Muscle layer of duodenum (tissue), 2 donors: ENCODE measurements at regions not wholly inside any gene's neighbourhood (a gene's known extent, or its start where the extent isn't known, plus 50 kb on each side); places are given as distances from the start of the nearest gene placed in this dataset.

Experiments used
- H3K27ac ChIP-seq: one replicate; pipeline ENCODE4 v1.7.0; 2013; ENCODE audit warnings: mild to moderate bottlenecking, low read length
- H3K27me3 ChIP-seq: one replicate; pipeline ENCODE4 v1.7.0; 2013; ENCODE audit warnings: low read depth, mild to moderate bottlenecking, control low read depth, low read length
- H3K36me3 ChIP-seq, 2 donors: one replicate each; pipeline ENCODE4 v1.7.0; 2013; ENCODE audit warnings: low read length in 2 of 2, control low read depth in 1 of 2, mild to moderate bottlenecking in 1 of 2; ENCODE audit not compliant: insufficient read depth in 2 of 2, control insufficient read depth in 1 of 2
- H3K4me1 ChIP-seq, 2 donors: one replicate each; pipeline ENCODE4 v1.7.0; 2013; ENCODE audit warnings: low read length in 2 of 2, mild to moderate bottlenecking in 2 of 2, control low read depth in 1 of 2, moderate library complexity in 1 of 2; ENCODE audit not compliant: insufficient read depth in 2 of 2, control insufficient read depth in 1 of 2
- H3K4me3 ChIP-seq, 2 donors: one replicate each; pipeline ENCODE4 v1.7.0; 2013; ENCODE audit warnings: low read length in 2 of 2, low read depth in 1 of 2, mild to moderate bottlenecking in 1 of 2
- H3K9me3 ChIP-seq, 2 donors: one replicate each; pipeline ENCODE4 v1.7.0; 2013; ENCODE audit warnings: low read length in 2 of 2, control low read depth in 1 of 2, mild to moderate bottlenecking in 1 of 2; ENCODE audit not compliant: control insufficient read depth in 1 of 2
- donor health status: healthy.

DNA sequence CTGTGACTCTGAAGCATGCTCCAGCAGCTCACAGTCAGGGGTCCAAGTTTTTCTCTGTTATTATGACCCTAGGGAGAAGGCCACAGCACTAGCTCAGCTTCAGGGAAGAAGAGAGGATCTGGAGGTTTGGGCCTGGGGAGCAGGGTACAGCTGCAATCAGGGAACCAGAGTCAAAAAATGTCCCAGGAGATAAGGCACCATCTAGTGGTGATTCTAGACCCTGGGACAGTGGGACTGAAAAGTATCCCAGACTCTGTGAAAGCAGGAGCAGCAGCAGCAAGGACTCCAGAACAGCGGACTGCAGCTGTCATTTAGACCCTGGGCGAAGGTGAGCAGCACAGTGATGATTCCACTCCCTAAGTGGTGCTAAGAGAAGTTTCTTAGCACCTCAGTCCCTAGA lies 278.4 kb upstream of the DDX18 start:
- Histone ChIP-seq H3K27me3 (no peaks in the 10 kb centered on the region), H3K4me3 (no peak overlapping the region), H3K27ac (no peak overlapping the region), H3K9me3 (peaks cover 0 to 4% of the 10 kb centered on the region in 2 donors), H3K36me3 (no peaks in the 10 kb centered on the region), H3K4me1 (no peaks in the 10 kb centered on the region)

DNA sequence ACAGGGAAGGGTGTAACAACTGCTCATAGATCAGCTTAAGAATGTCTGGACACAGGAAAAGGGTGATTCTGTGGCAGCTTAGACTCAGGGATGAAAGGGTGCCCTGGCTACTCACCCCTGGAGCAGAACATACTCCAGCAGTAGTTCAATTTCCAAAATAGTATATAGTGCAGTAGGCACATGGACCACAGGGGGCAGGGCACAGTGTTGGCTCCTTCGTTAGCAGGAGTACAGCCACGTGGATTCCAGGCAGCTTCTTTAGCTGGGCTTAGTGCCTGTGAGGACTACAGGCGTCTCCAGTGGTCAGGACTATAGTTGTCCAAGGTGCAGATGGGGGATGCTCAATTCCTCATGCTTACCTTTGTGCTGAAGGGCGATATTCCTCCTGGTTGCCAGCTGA lies 277.5 kb upstream of the DDX18 start:
- no peak overlapping the region for H3K4me3 ChIP-seq
- no peaks in the 10 kb centered on the region for H3K36me3 ChIP-seq
- no peaks in the 10 kb centered on the region for H3K27me3 ChIP-seq
- no peak overlapping the region for H3K27ac ChIP-seq
- peaks cover 0 to 4% of the 10 kb centered on the region in 2 donors for H3K9me3 ChIP-seq
- no peaks in the 10 kb centered on the region for H3K4me1 ChIP-seq

DNA sequence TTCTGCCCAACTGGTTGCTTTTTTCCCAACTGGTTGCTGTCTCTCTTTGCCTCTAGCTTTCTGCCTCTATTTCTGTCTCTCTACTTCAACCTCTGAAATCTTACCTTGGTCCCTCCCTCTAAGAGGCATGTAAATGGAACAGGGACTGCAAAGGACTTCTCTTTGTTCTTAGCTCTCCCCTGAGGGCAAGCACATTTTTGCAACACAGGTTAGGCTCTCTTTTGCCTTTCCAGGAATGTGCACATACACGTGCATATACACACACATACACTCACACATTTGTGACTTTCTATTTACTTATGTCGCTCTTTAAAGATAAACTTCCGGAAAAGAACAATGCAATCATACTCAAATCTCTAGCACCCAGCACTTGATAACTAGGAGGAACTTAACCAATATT lies 262.6 kb upstream of the DDX18 start:
- Histone ChIP-seq H3K9me3 (no peaks in the 10 kb centered on the region), H3K27me3 (no peaks in the 10 kb centered on the region), H3K4me1 (no peaks in the 10 kb centered on the region), H3K4me3 (no peak overlapping the region), H3K27ac (no peak overlapping the region), H3K36me3 (no peaks in the 10 kb centered on the region)

DNA sequence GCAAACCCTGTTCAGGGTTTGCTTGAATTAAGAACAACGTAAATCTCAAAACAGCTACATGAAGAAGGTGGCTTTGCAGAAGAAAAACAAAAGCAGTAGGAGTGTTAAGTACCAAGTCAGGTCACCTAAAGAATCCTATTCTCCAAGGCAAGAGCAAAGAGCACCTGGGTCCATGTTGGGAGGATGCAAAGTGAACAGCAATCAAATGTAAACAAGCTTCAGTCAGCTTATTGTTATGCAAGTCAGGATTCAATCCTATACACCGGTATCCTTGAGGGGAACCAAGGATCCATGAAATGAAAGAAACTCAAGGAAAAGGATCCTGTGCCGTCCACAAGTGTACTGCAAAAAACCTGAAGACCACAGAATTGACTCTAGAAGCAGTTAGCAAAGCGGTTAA lies 261.0 kb upstream of the DDX18 start:
- no peaks in the 10 kb centered on the region for H3K4me1 ChIP-seq
- H3K4me3 ChIP-seq = no peak overlapping the region
- no peaks in the 10 kb centered on the region for H3K27me3 ChIP-seq
- no peaks in the 10 kb centered on the region for H3K9me3 ChIP-seq
- no peaks in the 10 kb centered on the region for H3K36me3 ChIP-seq
- no peak overlapping the region for H3K27ac ChIP-seq

DNA sequence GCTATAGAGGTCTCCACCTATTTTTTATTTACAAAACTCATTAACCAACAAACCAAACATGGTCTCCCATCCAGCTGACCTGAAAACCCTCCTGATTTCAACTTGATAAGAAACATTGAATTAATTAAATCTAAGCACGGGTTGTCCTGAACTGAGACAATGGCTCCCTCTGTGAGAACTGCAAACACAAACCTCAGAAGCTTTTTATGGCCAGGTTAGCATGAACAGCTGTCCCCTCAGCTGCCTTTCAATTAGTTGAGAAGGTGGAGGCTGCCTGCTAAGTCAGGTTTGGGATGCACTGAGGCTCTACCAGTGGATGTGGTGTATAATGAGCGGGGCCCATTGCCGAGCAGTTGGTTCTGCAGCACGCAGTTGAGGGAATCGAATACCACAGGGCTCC lies 258.5 kb upstream of the DDX18 start:
- Histone ChIP-seq H3K36me3 (no peaks in the 10 kb centered on the region), H3K4me3 (no peak overlapping the region), H3K4me1 (no peaks in the 10 kb centered on the region), H3K27ac (no peak overlapping the region), H3K9me3 (no peaks in the 10 kb centered on the region), H3K27me3 (no peaks in the 10 kb centered on the region)

DNA sequence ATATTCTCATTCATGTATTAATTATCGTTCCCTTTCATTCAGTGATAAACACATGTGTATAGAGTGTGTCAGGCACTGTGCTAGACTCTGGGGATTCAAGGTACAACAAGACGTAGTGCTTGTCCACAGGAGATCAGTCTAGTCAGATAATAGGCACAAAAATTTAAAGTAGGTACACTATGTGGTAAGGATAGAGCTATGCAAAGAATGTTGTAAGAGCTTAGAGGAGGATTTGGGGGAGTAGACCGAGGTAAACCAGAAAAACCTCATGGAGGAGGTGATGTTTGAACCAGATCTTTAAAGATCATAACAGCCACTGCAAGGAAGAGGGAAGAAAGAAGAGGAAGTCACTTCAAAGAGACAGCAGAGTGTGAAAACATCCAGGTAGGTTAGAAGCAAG lies 256.9 kb upstream of the DDX18 start:
- H3K4me1 ChIP-seq = no peaks in the 10 kb centered on the region
- H3K27ac ChIP-seq = no peak overlapping the region

DNA sequence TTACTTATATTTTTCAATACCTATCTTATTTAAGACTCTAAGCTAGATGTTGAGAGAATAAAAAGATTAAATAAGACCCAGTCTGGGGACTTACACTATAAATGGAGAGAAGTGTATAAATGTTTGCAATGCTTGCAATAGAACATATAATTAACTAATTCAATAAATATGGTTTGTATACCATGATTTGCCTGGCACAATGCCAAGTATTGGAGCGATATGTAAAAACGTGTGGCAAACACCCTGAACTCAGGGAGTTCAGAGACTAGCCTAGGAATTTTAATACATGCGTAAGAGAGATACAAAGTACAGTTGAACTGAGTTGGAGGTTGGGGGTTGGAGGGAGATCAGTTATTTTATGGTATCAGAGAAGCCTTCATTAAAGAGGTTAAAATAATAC lies 251.8 kb upstream of the DDX18 start:
- Histone ChIP-seq H3K4me3 (no peak overlapping the region), H3K36me3 (no peaks in the 10 kb centered on the region), H3K9me3 (no peaks in the 10 kb centered on the region), H3K27me3 (no peaks in the 10 kb centered on the region), H3K27ac (no peak overlapping the region), H3K4me1 (no peaks in the 10 kb centered on the region)

More for the DNA sequence above, 256.9 kb upstream of the DDX18 start:
- H3K9me3 ChIP-seq = no peaks in the 10 kb centered on the region
- no peaks in the 10 kb centered on the region for H3K27me3 ChIP-seq
- H3K36me3 ChIP-seq = no peaks in the 10 kb centered on the region
- H3K4me3 ChIP-seq = no peak overlapping the region

DNA sequence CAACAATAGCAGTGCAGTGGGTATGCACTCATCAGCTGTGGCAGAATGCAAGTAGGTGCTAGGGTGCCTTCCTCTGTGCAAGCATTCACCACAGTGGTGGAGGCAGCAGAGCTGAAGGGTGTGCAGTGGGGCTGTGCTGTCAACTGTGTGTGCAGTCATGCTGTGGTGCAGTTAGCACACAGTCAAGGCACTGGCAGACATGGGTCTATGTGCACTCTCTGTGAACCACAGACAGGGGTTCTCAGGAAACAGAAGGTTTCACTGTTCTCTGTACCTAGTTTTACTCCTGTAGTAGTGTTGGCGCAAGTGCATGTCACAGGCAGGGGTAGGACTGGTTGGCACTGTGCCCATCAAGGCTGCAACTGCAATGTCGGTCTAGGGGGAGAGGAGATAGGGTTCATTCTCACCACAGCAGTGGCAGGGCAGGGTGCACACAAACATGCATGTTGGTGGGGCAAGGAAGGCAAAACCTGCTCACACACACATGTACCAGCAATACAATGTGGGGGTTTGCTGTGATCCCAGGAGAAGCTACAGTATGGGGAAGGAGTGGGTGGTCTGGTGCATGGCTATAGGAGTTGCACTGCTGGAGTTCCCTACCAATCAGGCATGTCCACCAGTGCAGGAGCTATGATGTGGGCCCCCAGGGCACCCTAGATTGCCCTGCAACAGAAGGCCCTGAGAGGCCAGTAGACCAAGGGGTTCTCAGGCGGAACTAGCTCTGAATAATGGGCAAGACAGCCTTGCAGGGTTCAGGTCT lies 242.7 kb upstream of the DDX18 start:
- Histone ChIP-seq H3K4me3 (no peak overlapping the region), H3K27me3 (no peaks in the 10 kb centered on the region), H3K9me3 (peaks cover 0 to 2% of the 10 kb centered on the region in 2 donors), H3K36me3 (no peaks in the 10 kb centered on the region), H3K27ac (no peak overlapping the region), H3K4me1 (no peaks in the 10 kb centered on the region)

DNA sequence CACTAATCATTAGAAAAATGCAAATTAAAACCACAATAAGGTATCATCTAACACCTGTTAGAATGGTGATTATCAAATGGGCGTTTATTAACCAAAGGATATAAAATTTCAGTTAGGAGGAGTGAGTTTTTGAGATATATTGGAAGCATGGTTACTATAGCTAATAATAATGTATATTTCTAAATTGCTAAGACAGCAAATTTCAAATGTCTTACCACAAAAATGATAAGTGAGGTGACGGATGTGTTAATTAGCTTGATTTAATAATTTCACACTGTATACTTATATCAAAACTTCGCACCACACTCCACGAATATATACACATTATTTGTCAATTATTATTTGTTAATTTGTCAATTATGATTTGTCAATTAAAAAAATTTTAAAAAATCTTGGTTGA lies 227.2 kb upstream of the DDX18 start:
- H3K27me3 ChIP-seq = no peaks in the 10 kb centered on the region
- H3K27ac ChIP-seq = no peak overlapping the region
- peaks cover 0 to 4% of the 10 kb centered on the region in 2 donors for H3K9me3 ChIP-seq
- H3K4me1 ChIP-seq = no peaks in the 10 kb centered on the region
- no peaks in the 10 kb centered on the region for H3K36me3 ChIP-seq
- no peak overlapping the region for H3K4me3 ChIP-seq

DNA sequence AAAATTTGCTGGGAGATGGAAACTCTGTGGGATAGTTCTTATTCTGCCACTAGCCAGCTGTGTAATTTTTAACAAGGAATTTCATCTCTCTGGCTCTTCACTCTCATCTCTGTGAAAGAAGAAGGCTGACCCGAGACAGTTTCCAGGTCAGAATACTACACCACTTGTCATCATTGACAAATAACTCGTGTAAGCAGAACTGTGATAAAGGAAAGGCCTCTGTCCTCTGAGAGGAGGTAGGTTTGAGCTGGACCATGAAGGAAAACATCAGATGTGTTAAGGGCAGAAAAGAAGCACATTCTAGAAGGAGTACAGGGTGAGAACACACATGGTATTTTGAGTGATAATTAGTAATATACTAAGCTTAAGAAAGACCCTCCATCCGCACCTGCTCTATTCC lies 211.4 kb upstream of the DDX18 start:
- Histone ChIP-seq H3K4me1 (peaks cover 0 to 3% of the 10 kb centered on the region in 2 donors), H3K27me3 (no peaks in the 10 kb centered on the region), H3K36me3 (no peaks in the 10 kb centered on the region), H3K4me3 (no peak overlapping the region), H3K9me3 (no peaks in the 10 kb centered on the region), H3K27ac (no peak overlapping the region)

DNA sequence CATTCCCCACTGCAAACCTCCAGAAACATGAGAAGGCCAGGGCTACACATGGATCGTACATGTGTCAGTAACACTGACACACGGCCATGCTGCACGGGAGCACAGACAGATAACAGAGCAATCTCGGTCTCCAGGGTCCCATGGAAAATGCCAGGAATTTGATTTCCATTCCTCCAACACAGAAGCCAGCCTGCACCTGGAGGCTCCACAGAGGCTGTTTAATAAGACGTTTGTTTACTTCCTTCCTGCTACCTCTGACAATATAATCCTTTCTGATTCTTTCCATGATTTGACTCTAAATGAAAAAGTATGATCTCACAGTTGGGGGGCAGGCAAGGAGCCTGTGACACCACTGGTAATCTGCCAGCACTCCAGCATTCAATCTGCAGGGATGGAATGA lies 210.9 kb upstream of the DDX18 start:
- Histone ChIP-seq H3K27ac (no peak overlapping the region), H3K27me3 (no peaks in the 10 kb centered on the region), H3K4me3 (no peak overlapping the region), H3K4me1 (peaks cover 0 to 3% of the 10 kb centered on the region in 2 donors), H3K36me3 (no peaks in the 10 kb centered on the region), H3K9me3 (no peaks in the 10 kb centered on the region)

DNA sequence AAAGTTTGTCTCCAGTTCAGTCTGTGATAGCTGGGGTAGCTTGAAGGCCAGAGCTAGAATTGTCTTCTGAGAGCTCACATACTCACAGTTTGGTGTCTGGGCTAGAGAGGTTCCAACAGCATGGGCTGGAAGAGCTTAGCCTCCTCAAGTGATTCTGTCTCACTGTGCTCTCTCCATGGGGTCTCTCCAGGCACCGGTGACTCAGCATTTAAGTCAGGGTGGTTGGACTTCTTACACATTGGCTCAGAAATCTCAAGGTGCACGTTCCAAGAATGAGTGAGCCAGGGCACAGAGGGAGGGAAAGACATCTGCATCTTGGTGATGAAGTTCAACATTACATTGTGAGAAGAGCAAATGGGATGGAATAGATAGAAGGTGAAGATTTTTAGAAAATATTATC lies 207.3 kb upstream of the DDX18 start:
- peaks cover 0 to 3% of the 10 kb centered on the region in 2 donors for H3K4me1 ChIP-seq
- no peaks in the 10 kb centered on the region for H3K27me3 ChIP-seq
- H3K9me3 ChIP-seq = no peaks in the 10 kb centered on the region
- no peak overlapping the region for H3K4me3 ChIP-seq
- no peaks in the 10 kb centered on the region for H3K36me3 ChIP-seq
- H3K27ac ChIP-seq = no peak overlapping the region
